SHP77 (cell line): ENCODE measurements at regions not wholly inside any gene's neighbourhood (a gene's known extent, or its start where the extent isn't known, plus 50 kb on each side); places are given as distances from the start of the nearest gene placed in this dataset.
"Not testable (repeated sequence)": the region's sequence is repeated elsewhere in the genome, so short reads cannot be mapped to it uniquely, and the experiment has no call there.

ENCODE experiments used
- DNase-seq, 2 experiments: peaks; one replicate each; lab custom pipeline; 2025; lab: John Stamatoyannopoulos, UW

DNA sequence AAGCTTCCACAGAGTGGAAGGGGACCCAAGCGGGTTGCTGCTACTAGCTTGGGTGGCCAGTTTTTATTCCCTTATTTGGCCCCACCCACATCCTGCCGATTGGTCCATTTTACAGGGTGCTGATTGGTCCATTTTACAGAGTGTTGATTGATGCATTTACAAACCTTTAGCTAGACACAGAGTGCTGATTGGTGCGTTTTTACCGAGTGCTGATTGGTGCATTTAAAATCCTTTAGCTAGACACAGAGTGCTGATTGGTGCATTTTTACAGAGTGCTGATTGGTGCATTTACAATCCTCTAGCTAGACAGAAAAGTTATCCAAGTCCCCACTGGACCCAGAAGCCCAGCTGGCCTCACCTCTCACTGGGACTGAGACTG lies 187.0 kb upstream of the KCNMB2 start:
- DNase-seq: not testable (repeated sequence)

DNA sequence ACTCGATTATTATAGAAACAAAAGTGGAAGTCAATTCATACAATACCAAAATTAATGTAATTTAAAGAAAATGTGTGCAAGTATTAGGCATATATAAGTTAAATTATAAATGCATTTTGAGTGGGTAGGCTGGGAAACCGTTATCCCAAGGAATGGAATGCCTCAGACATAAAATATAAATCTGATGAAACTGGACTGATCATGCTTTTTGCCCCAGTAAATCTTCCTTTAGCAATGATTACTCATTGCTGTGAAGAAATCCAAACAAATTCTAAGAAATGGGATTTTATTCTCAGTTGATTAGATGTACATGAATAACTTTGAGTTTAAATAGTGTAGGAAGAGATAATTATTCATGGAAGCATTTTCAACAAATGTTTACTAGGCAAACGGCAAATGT lies 185.5 kb upstream of the KCNMB2 start:
- no peak for DNase-seq

DNA sequence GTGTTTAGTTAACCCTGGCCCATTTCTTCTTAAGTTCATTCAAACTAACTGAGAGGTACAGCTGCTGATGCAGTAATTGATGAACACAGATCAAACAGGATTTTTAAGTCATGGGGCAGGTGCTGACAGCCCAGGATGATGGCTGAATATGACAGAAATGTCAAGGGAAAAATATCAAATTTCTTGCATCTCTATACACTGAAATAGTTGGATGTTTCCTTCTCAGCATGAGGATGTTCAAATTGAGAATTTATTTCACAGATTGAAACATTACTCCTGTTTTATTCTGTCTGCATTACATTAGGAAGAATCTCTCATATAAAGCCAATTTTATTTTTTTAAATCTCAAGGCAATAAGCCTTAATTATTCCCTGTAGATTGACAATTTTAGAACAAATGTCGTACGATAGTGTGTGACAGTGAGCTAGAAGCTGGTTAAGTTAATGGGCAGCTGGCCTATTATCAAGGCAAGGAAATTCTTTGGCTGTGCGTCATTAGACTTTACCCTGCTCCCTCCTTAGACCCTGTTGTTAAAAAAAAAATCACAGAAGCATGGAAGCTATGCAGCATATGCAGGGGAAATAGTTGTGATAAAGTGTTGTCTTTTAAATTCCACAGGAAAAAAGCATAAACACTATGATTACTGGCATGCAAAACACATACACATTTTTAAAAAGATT lies 183.8 kb upstream of the KCNMB2 start:
- peak; percentile 46 to 63 for DNase-seq

DNA sequence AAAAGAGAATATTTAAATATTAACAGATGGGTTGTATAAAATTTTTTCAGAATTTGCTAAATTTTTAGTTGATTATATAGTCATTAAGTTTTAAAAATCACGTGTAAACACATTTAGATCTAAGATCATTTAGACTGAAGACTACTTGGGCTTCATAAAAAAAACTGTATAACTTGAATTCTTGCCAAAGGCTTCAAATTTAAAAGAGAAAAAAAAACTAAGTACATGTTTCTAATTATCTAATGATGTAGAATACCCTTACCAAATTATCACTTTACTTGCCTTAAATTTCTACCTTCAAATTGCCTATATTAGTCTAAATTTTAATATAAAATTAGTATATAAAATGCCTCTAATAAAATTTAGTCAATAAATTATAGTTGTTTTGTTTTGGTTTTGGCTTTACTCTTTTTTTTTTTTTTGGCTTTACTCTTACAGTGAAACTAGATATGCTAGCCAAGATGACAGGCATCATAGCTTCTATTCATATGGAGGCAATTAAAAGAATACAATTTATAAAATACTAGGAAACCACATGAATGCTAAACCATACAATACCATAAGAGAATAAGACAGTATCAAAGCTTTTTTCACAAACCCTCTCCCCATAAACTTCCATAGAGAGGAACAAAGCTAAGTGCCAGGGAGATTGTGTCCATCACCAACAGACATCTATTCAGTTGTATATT lies 183.1 kb upstream of the KCNMB2 start:
- DNase-seq: no peak

DNA sequence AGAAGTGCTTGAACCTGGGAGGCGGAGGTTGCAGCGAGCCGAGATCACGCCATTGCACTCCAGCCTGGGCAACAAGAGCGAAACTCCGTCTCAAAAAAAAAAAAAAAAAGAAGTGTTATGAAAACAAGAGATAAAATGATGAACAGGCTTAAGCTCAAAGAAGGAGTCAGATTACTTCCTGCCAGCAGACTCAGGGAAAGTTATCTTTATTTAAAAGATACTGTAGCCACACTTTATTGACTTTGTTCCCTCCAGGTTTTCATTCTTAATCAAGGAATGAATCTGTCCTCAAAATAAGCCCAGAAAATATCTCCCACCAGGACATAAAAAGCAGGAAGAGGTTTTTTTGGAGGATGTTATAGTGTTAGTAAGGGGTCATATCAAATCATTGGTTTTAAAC lies 176.5 kb upstream of the KCNMB2 start:
- no peak for DNase-seq

DNA sequence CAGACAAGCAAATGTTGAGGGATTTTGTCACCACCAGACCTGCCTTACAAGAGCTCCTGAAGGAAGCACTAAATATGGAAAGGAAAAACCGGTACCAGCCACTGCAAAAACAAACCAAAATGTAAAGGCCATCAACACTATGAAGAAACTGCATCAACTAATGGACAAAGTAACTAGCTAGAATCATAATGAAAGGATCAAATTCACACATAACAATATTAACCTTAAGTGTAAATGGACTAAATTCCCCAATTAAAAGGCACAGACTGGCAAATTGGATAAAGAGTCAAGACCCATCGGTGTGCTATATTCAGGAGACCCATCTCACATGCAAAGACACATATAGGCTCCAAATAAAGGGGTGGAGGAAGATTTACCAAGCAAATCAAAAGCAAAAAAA lies 173.2 kb upstream of the KCNMB2 start:
- DNase-seq: not testable (repeated sequence)

DNA sequence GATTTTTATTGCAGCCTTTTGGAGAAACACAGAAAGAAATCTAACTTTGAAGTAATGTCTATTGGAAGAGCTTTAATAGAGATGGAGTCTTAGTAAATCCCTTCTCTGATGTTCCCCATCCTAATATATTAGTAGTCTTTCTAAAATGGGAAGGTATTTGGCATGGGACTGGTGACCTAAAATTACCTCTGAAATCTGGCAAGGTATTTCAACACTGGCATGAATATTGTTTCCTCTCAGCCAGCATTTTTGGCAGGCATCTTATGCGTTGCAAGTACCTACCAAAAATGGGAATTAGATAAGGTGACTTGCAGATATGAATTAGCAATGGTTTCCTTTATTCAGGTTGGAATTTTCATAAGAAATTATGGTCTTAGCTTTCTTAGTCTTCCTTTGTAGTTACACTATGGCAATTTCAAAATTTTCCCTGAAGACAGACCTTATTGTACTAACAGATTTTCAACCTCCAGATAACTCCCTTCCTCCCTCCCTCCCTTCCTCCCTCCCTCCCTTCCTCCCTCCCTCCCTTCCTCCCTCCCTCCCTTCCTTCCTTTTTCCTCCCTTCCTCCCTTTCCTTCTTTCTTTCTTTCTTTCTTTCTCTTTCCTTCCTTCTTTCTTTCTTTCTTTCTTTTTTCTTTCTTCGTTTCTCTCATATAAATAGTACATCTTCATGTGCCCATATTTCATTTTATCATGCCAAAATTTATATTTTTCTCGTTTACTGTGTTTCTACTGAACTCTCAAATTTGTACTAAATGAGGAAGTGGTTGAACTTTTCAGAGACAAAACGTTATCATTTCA lies 168.2 kb upstream of the KCNMB2 start:
- no peak for DNase-seq

DNA sequence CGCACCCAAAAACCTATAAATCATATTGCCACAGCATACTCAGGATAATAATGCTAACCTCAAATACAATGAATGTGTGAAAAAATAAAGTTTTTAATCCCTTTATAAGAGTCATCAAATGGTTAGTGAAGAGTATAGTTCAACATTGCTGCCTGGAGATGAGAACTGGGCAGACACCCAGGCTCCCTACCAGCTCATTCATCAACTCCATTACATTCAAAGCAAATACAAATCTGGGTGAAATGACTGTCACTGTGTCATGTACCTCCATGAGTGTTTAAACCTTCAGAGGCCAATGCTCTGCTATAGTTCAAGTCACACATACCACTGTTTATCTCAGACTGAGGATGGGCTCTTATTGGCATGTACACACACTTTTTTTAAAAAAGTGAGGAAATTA lies 167.2 kb upstream of the KCNMB2 start:
- no peak for DNase-seq

DNA sequence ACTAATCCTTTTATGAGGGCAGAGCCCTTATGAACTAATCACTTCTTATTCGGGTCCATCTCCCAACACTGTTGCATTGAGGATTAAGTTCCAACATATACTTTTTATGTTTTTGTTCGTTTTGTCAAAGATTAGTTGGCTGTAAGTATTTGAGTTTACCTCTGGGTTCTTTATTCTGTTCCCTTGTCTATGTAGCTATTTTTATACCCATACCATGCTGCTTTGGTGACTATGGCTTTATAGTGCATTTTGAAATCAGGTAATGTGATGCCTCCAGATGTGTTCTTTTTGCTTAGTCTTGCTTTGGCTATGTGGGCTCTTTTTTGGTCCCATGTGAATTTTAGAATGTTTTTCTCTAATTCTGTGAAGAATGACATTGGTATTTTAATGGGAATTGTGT lies 166.4 kb upstream of the KCNMB2 start:
- no peak for DNase-seq

DNA sequence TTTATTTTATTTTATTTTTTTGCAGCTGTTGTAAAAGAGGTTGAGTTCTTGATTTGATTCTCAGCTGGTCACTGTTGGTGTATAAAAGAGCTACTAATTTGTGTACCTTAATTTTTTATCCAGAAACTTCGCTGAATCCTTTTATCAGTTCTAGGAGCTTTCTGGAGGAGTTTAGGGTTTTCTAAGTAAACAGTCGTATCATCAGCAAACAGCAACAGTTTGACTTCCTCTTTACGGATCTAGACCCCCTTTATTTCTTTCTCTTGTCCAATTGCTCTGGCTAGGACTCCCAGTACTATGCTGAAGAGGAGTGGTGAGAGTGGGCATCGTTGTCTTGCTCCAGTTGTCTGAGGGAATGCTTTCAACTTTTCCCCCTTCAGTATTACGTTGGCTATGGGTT lies 165.8 kb upstream of the KCNMB2 start:
- no peak for DNase-seq

DNA sequence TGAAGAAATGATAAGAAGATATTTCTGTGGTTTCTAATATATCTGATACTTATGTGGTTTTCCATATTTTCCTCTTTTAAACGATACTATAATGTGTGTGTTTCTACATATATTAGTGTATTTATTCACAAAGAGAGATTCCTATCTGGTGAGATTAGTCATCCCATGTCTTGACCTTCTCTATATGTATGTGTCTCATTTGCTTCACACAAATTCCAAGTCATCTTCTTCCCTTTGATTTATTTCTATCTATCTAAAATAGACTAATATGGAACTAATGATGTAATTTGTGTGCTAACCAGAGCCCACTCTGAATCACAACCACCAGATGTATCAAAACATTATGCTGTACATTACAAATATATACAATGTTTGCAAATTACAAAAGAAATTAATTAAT lies 154.7 kb upstream of the KCNMB2 start:
- no peak for DNase-seq

DNA sequence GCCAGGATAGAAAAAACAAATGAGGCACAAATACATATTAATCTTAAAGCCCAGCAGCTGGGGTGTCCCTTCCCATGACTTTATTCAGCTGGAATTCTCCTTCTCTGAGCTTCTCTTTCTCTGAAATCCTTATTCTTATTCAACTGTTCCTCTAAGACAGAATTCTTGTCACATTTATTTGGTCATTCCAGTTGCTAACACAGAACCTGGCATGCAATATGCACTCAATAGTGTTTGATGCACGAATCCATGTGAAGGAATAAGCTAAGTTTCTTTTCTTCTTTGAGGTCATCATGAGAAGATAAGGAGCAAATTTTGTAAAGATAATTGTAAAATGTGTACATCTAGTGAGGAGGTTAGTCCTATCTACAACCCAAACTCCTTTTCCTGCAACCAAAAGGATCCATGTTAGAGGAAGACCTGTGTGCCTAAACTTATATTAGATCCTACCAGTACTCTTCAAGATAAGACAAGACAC lies 154.2 kb upstream of the KCNMB2 start:
- DNase-seq: no peak

DNA sequence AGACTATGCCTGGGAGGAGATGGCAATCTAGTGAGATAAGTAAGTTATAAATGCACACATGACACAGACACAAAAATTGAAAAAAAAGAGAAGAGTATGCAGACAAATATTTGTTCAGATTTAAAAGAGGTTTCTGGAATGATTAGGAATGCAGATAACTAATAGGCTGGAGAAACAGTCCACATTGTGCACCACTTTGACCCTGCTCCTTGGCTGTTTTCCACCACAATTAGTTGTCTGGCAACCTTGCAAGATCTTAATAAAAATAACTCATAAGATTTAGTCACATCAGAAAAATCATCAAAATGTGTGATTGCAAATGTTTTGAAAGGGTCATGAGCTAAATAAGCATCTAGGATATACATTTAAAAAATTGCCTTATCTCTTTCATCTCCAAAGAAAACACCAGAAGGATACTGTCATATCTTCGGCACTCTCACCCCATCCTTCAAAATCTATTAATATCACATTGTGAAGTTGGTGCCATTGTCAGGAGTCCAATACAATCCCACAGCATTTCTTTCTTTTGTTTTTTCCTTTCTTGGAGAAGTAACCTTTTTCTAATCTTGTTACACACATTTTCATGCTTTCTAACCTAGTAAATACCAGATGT lies 153.7 kb upstream of the KCNMB2 start:
- no peak for DNase-seq

DNA sequence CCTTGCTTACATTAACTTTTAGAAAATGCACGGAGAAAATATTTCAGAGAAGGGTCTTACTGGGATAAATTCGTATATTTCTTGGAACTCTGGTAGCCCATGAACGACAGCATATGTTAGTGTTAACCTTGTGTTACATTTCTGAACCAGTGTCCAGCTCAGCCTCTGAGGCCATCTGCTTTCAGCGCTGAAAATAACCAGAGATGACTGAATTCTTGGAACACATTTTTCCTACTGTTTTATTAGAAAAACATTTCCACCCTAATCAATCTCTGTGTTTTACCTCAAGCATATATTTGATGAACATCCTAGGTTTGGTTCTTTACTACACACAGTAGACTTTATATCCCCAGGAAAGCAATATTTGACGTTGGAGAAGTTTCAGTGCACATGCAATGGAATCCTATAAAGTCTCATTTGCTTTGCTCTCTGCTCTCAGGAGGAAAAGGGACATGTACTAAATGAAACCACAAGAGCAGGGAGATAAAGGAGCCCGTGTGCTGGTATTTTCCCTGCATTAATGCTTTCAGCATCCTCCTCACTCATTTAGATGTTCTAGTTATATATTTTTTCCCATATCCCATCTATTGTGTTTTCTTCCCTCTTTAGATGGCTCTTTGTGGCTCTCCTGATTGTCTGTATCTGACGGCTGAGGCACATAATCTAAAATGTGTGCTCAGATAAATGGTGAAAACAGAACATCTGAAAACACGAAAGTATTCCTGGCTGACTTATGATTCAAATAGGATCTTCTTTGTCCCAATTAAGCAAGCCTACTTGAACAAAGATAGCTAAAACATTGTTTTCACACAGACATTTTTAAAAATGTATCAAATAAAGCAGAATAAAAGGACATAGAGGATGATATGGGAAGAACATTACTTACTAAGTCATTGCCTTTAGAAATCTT lies 151.7 kb upstream of the KCNMB2 start:
- DNase-seq: peak; percentile 15 to 24

DNA sequence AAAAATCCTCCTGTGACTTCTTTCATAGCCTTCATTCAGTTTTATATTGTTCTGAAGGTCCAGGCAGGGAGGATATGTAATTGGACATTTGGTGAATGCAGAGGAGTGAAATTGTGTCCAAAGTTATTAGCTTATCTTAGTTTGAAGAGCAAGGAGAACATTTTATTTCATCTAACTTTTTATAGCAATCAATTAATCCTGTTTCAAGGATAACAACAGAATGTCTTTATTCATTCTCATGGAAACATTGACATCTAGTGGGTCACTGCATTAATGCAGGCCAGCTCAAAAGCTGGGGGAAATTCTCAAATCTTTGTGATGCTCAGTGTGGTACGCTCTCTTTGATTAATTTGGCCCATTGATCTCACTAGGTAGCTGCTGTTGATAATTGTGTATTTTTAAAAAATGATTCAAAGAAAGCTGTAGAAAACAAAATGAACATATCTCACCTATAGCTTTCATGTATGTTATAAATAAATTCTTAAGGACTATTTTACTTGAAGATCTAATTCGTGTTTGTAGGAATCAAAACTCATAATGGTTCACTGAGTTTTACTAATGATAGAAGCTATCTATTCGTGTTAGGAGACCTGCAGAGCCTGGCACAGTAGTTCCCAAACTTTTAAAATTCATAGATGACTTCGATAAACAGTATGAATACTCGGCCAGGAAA lies 150.8 kb upstream of the KCNMB2 start:
- peak; percentile 7 to 14 for DNase-seq

DNA sequence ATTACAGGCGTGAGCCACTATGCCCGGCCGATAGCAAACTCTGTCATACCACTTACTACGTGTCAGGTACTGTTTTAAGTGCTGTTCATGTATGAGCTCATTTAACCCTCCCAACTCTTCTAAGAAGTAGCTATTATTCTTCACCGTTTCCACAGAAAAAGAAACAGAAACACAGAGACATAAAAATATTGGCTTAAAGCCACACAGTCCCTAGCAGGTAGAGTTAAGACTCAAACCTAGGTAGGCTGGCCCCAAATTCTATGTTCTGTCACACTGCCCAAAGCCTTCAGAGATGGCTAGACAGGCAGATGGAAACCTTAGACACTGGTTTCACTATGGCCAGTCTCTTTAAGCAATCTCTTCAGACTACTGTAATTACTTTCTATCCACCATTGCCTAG lies 149.8 kb upstream of the KCNMB2 start:
- DNase-seq: no peak

DNA sequence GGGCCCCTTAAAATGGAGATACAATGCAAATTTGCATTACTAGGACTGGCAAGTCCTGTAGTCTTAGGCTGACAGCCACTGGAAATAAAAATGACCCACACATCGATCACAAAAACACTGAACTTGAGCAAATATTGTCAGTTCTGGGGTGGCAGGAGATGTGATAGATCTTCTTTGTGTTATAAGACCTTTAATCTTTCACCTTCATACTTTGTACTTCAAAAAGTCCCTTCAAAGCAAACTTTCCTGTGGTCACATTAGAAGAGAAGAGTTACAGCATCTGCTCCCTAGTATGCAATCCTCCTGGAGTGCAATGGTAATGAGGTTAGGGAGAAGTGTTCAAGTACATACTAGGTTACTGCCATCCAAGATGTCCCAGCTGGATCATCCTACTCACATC lies 149.4 kb upstream of the KCNMB2 start:
- DNase-seq: no peak

DNA sequence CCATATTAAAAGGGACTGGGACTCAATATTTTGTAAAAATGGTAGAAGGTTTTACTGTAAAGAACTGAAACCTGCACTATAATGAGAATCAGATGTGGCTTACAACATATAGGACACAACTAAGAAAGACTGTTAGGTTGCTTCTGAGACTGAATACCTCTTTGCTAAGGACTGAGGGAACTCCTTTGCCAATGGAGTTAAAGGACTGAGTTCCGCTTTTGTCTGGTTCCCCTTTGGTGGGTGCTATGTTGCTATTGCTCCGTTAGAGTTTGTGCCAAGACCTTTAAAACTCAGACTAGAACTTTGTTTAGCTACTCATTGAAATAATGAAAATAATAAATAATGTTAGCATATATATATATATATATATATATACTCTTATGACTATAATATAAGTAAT lies 147.8 kb upstream of the KCNMB2 start:
- DNase-seq: no peak

DNA sequence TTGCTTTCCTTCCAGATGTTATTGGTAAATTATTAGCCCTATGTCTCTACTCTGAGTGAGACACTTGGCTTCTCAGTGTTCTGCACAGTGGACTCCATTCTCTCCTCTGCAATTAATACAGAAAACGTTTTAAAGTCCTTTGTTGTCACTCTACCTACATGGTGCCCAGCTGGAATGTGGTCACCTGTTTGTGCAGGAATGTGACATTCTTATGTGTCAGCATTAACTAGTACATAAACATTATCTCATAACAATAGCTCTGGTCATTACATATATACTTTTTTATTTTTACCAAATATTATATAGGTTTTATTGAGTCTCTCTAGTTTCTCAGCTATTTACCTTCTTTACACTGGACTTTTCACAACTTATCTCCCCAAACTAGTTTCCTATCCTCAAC lies 147.0 kb upstream of the KCNMB2 start:
- DNase-seq: no peak

DNA sequence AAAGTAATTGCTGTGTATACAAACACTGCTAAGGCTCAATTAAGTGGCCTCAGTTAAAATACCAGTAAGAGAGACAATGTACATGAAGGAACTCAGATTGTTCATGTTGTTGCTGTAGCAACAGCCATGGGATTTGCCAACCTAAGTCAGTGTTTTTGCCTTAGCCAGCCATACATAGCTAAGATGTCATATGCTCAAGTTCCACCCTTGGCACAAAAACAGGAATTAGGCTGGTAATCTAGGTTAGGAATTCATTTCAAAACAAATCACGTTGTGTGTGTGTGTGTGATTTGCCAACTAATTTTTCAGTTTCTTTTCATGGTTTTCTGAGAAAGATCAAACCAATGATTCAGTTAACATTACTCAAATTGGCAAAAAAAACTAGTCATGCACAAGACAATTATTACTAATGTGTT lies 143.7 kb upstream of the KCNMB2 start:
- DNase-seq: no peak

DNA sequence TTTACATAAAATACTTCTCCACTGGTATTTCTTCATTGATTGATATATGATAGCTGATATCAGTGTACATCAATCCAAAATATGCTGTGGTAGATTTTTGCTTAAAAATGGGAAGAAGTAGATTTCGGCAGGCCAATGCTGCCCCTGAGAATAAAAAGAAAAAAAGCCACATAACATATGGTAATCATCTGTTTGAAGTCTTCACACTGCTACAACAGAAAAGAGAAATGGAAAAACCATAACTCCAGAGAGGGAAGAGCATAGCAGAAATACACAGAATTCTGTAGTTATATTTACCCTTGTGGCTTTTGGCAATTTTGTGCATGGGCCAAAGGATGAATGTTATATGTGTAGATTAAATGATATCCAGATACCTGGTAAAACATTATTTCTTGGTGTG lies 143.1 kb upstream of the KCNMB2 start:
- DNase-seq: no peak
